ENCODE measurements at regions not wholly inside any gene's neighbourhood (a gene's known extent, or its start where the extent isn't known, plus 50 kb on each side); places are given as distances from the start of the nearest gene placed in this dataset.

DNA sequence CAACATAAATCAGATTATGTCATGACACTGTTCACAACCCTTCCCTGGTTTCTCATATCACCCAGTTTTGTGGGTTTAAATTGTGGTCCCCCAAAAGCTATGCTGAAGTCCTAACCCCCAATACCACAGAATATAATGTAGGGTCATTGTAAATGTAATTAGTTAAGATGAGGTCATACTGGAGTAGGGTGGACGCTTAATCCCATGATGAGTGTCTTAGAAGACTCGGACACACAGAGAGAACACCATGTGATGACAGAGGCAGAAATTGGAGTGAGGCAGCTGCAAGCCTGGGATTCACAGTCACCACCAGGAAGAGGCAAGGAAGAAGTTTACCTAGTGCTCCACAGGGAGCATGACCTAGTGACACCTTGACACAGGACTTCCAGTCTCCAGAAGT lies 197.8 kb downstream of the SALL1 start:
- no peak for DNase-seq

DNA sequence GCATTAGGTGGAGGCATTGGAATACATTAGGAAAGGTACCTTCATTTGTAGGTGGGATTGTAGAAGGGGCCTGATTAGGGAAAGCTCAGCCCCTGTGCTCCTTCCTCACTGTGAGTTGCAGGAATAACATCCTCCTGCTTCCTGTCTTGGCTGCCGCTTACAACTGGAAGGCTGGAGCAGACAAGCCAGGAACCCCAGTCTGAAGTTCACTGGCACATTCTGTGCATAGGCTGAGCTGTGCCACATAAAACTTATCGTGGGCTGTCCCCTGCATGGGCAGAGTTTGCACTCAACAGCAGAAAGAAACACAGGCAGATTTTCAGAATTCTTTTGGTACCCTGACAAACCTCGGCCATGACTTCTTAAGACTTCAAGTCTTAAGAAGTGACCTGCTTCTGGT lies 200.1 kb downstream of the SALL1 start:
- DNase-seq = no peak

DNA sequence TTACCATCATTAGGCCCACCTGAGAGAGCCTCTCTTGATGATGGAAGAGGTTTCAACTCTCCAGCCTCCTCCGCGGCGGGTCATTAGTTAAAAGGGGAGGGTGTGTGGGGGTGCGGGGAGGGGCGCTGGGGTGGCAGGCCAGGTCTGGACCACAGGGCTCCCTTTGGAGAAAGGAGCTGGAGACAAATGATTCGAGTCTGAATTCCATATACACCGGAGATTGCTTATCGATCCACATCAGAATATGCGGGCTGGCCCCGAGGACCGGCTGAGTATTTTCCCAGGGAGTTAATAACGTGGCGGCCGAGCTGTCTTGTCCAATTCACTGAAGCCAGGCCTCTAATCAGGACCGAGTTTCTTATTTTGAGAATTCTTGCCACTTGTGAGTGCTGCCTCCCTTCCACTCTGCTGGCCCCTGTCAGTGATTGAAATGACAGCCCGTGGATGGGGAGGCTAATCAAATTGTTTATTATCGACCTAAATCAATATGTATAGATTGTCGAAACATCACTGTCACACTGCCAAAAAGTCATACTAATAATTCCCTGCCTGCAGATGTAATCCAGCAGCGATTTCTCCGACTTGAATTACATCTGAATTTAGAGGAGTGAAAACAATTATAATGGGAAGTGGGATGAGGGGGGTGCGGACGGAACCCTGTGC lies 202.7 kb downstream of the SALL1 start:
- no peak for DNase-seq

DNA sequence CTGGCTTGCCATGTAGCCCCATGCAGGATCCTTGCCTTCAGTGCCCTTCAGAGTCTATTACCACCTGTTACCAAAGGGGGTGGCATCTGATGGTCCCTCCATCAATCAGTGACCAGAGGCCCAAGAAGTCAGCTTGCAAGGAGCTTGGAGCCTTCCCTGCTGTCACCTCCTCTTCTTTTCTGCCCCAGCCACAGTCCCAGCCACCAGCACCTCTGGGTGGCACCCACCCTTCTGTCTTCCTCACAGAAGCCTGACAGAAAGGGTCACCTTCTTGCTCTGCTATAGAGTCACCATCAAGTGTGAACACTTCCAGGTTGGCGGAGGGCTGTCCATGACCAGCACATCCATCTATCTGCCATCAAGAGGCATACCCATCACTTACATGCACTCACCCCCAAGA lies 203.2 kb downstream of the SALL1 start:
- no peak for DNase-seq

DNA sequence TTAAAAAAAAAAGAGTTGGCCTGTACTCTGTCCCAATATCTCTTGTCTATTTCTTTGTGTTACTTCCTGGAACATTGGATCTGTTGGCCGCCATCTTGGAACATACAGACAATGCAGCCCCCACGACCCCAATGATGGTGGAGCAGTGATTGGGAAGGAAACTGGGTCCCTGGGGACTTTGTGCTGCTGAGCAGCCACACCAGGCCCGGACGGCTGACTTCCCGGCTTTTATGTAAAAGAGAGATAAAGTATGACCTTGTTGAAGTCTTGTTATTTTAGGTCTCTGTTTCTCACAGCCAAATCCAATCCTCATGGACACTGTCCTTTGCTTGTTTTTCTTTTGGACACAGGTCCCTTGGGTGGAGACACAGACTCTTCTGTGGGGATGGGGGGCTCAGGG lies 204.5 kb downstream of the SALL1 start:
- no peak for DNase-seq

DNA sequence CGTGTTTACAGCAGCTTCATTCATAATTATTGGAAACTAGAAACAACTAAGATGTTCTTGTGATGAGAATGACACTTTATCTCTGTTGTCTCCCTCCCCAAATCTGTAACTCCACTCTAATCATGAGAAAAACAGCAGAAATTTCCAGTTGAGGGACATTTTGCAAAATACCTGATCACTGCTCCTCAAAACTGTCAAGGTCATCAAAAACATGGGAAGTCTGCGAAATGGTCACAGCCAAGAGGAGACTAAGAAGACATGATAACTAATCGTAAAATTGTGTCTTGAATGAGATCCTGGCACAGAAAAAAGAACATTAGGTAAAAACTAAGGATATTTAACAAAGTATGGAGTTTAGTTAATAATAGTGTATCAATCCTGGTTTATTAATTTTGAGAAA lies 204.2 kb downstream of the CYLD start:
- DNase-seq = no peak

DNA sequence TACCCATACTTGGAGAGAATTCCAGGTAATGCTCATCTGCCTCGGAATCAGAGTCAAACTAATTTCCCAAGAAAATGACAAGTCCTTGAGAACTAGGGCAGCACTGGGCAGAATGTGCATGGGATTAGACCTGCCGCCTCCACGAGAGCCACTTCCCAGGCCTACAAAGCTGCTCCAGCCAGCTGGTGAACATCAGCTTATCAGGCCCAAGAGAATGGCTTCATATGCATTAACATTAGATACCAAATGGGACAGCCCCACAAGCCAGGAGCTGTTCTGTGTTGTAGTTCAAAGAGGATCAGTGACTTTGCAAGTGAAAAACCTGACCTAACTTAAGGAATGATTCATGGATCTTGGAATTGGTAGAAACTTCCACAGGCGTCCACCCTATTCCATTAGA lies 203.3 kb downstream of the CYLD start:
- no peak for DNase-seq

DNA sequence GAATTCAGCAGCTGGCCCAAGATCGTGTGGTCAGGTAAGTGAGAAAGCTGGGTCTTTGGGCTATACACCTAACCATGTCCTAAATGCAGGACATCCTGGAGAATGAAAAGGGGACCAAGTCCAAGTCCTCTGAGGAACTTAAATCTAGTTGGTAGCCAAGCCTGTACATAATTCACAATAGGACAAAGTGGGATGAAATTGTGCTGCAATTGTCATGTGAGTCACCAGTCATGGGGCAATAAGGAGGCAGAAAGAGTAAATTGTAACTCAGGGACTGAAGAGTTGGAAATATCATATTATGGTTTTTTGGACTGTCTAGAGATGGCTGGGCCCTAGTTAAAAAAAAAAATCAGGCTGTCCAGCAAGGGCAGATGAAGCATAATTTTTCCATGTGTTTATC lies 202.6 kb downstream of the CYLD start:
- no peak for DNase-seq

DNA sequence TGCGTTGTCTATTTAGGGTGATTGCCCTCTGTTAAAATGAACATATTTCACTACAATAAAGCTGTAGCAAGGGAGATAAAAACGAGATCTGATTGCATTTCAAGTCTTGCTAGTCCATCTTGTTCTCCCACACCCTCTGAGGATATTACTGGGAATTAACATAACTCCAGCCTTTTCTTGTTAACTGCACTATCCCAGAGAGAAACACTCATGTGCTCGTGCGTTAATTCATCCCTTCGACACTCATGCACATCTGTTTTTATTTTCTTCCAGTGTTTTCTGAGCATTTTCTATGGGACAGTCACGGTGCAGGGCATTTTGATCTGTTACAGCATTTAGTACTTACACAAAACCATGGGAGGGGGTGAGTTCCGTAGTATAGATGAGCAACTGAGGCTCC lies 202.1 kb downstream of the CYLD start:
- no peak for DNase-seq

DNA sequence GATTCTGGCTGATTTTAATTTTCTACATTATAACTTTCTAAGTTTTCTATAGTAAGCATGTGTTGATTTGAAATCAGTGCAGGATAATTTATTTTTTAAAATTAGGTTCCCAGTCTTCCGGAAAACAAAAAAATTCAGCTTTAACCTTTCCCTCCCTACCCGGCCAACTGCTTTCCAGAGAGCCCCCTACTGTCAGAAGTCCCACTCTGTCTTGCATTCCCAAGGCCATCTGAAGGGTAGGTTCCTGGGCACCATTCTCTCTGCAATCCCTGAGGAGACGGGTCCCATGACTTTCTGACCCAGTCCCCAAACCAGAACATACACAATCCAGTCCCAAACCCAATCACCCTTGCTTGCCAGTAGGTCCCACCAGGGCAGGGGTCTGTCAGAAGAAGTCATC lies 200.3 kb downstream of the CYLD start:
- DNase-seq = no peak

DNA sequence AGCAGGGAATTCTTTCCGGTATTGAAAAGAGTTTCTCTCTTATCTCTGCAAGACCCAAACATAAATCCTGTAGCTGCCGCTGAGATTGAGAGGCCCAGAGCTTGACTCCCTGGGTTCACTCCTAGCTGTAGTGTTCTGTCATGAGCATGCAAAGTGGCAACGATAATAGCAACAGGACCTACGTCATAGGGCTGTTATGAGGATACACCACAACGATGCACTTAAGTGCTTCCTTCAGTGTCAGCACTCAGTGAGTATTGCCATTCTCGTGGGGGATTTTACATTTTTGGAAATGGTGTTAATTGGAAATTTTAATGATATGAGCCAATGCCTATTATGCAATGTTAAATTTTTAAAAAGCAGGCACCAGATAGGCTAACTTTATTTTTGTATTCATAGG lies 199.8 kb downstream of the CYLD start:
- no peak for DNase-seq

DNA sequence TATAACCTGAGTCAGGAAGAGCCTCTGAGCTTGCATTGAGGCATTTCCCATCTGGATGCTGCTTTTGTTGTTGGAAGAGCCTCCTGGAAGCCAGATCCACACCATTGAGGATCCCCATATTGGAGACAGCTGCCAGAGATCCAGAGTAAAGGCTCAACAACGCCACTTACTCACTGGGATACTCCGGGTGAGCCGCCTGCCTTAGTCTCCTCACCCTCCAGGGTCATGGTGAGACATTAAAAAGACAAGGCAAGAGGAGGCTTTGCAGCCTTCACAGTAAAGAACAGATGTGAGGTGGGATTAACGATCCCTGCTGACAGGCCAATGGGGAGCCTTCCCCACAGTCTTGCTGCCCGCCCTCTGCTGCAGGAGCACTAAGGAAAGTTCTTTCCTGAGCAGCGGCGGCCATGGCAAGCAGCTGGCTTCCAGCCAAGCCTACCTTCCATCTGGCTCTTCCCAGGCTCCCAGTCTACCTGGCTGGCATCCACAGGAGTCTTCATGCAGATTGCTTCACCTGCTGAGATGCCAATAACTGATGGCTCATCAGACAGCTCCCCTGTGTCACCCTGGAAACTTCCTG lies 198.5 kb downstream of the CYLD start:
- DNase-seq = no peak

DNA sequence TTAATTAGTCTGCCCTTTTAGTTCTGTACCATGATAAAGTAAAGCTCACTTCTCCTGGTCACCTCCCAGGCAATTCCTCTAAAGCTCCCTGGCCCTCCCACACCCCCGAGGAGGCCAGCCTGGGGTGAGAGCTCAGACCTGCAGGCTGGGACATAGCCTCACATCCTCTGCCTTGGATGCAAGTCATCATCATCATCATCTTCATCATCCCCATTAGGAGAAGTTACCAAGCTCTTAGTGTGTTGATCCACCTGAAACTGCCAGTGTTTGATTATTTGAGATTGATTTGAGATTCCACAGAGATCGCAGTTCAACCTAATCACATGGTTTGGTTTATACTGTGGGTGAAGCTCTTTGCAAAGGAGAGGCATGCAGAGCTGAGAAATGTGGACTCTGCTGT lies 197.5 kb downstream of the CYLD start:
- no peak for DNase-seq

DNA sequence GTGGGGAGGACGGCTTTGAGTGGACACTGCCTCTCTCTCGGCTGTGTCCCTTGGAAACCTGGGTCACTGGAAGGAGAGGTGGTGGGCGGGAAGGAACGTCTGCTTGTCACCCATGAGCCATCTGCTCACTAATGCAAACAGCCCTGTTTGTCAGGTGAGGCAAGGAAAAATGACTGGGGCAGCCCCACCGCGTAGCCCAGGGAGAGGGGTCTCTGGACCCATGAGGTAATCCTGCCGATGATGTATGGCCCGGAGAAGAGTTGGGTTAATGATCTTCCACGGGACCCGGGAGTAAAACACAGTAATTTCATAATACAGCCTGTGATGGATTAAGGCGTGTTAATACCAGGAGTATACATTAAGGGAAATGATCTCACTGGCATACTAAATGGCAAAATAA lies 197.0 kb downstream of the CYLD start:
- DNase-seq = no peak

DNA sequence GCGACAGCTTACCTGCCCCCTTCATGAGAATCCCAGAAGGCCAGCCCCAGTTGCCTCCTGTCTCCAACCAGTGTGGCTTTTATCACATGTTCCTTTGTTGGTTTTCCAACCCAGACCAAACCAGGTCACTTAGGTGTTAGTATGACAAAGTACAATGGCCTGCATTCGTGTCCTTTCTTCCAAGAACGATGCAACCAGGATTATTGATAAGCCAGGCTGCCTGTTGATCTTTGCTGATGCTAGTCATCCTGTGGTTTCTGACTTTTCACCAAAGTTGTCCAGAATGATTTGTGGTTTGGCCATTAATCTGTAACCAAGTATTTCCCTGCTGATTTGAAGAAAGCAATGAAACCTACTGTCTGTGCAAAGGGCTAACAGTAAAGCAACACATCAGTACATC lies 191.4 kb downstream of the CYLD start:
- DNase-seq = no peak

DNA sequence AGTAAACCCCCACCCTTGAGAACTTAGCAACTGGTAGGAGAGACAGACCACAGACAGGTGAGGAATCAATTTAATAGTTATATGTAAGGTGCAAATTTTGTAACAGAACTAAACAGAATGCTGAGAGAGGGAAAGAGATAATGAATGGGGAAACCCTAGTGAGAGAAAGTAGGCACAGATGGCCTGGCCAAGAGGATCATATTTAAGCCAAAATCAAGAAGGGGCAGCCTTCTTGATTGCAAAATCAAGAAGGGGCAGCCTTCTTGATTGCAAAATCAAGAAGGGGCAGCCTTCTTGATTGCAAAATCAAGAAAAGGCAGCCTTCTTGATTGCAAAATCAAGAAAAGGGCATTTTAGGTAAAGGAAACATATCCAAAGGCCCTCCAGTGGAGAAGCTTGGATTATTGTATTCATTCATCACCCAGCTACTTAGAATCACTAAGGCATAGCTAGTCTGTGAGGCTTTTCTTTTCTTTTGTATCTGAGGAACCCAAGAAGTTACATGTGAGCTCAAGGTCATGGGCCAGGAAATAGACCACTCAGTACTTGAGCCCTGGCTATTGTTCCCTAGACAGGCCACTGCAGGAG lies 190.6 kb downstream of the CYLD start:
- DNase-seq = no peak

DNA sequence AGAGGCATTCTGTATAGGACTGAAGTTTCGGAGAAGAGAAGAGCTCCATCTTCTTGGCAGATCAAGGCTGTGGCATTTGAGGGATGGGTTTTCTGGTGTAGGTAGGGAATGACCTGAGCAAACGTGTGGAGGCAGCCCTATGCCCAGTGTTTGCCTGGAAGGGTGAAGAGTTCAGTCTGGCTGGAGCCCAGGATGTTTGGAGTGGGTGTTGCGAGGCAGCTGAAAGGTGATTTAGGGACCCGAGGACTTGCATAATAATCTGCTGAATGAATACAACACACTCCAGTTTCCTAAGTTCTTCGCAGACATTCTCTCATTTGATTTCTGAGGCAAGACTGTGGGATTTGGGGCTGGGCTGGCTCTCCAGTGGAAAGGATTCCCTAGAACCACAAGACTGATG lies 186.2 kb downstream of the CYLD start:
- DNase-seq = no peak

DNA sequence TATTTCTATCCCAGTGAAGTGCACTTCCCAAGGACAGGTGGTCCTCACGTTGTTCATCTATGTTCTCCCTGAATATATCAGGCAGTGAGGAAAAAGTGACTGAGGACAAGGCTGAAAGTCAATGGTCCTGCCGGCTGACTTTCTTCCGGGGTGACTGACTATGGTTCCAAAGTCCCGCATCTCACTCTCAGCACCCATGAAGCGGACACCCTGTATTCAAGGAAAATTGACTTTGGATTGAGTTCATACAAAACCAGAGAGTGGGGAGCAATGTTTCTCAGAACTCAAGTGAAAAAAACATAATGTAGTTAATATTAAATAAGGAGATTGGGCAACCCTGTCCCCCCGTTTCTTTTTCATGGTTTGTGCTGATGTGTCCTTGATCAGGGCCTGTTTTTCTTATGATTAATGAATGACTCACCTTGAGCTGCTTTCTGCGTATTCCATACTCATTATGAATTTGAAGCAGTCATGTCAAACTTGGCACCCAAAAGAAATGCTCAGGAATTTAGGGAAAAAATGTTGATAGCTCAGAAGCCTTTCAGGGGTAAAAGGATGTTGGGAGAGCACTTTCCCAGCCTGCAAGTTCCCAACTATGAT lies 184.0 kb downstream of the CYLD start:
- no peak for DNase-seq

DNA sequence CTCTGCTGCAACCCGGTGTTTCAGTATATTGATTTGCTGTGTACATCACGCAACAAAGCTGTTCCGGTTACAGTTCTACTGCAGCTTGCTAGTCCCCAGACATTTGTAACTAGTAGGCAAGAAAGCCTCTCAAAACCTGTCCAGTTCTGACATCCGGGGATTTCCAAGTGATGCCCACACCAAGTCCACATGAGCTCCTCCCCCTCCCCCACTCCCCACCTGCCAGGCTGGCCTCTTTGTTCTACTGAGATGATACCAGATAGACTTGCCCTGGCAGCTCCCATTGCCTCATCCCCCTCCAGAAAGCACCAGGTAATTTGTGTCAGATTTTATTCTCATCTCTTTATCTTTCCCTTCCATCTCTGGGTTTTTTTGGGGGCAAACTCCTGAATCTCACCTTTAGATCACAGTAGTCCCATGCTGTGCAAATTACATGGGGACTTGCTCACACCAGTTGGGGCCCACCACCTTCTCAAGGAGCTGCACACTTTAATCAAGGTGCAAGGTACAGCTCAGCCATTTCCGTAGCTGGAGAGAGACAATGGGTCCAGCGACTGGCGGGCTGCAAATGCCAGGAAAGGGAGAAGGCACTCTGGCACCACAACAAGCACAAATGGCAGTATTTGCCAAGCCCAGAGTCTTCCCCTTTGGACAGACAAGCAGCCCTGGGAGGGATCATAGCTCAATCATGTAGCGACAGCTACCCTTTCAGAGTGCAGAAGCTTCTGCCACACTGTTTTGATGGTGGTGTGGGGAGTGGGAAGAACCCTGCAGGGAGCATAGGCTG lies 183.1 kb downstream of the CYLD start:
- no peak for DNase-seq

DNA sequence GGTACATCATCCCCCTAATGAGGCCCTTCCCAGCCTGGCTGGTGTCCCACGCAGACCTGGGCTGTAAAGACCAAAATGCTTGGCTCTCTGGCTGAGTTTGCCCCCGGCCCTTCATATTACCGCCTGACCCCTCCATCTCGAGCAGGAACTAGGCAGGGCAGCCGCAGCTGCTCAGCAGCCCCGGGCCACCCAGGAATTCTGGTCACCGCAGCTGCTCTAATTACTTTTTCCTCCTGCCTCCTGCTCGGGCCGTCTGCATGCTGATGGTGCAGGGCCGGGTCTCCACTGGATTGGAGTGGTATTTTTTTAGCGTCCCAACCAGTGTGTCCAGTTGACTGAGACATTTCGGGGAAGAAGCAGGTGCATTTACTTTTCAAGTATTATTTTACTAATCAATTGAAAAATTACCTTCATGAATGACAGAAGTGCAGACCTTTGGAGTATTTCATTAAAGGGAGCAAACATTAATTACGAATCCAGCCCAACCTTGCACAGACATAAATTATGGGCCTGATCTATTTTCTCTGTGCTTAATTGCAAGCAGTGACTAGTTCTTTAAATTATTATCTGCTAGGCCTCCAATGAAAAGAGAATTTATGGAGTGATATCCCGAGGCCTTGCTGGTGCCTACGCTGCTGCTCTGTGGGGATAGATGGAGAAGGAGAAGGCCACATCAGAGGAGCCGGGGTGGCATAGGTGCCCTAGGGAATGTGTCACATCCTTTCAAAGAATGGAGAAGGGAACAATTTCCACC lies 176.2 kb downstream of the CYLD start:
- DNase-seq = no peak

DNA sequence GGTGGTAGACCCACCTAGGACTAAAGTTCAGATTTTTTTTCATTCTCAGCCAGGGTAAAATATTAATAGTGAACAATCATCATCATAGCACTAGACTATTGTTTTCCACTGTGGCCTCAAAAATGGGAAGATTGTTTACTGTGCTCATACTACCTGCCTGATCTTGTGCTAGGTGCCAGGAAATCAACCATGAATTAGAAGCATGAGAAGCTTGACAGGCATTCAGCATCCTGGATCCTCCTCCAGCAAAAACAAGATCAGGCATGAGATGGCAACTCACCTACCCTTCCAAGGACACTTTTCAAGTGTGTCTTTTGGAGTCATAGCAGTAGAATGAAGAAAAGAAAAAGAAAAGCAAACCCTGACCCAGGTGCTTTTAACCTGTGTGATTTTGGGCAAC lies 174.2 kb downstream of the CYLD start:
- DNase-seq = no peak

DNA sequence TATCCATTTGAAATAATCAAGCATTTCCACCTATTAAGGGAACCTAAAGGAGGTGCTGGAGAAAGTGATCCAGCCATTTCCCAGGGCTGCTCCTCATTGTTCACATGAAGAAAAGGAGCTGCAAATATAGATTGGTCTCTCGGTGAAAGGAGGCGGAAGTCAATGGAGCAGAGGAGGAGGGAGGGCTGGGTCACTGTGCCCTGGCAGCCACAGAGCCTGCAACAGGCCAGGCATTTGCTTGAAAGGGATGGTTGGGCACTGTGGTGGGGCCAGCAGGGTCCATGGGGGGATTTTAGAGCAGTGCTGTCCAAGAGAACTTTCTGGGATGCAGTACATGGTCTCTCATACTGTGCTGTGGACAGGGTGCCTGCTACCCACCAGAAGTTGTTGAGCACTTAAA lies 173.2 kb downstream of the CYLD start:
- no peak for DNase-seq

DNA sequence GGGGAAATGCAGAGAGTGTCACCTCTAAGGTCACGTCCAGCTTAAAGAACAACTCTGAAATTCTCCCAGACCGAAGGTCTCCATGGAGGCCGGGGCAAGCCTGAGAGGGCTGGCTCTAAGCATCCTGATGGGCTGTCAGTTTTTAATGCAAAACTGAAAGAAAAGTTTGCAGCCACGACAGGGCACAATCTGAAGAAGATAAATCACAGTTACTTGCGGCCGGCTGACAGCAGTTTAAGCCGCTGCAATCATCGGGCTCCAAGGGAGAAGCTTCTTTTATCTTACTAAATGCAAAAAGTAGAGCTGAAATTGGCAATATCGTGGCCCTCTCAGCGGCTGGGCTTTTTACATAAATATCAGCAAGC lies 168.8 kb downstream of the CYLD start:
- DNase-seq = no peak

Measured in NCI-H1694 (cell line).